Adrenal gland (tissue), 9 donors: ENCODE measurements at regions not wholly inside any gene's neighbourhood (a gene's known extent, or its start where the extent isn't known, plus 50 kb on each side); places are given as distances from the start of the nearest gene placed in this dataset.

Experiments
- DNase-seq, 7 donors: peaks; one replicate each; pipeline ENCODE4 v3.0.0-alpha.2; 2019 to 2020
- H3K27ac ChIP-seq, 5 donors: fragments of 200-600 bp; sonication (generic) in 4 of 5; 1 replicate in 3 of 5; 2 replicates in 2 of 5; pipeline versions ENCODE4 v1.5.1 to v1.8.0; 2016 to 2020; ENCODE audit warnings: mild to moderate bottlenecking in 1 of 5
- H3K27me3 ChIP-seq: fragments of 200-600 bp; 2 replicates; pipeline ENCODE4 v1.8.0; 2021
- H3K36me3 ChIP-seq, 2 donors: fragments of 200-600 bp; replicated peaks in 1 of 2; 1 replicate in 1 of 2; 2 replicates in 1 of 2; pipeline versions ENCODE4 v1.5.1 to v1.8.0; 2018 to 2022
- H3K4me1 ChIP-seq, 2 donors: fragments of 200-600 bp; replicated peaks in 1 of 2; 1 replicate in 1 of 2; 2 replicates in 1 of 2; pipeline versions ENCODE4 v1.5.1 to v1.8.0; 2018 to 2021
- H3K4me3 ChIP-seq, 4 donors: fragments of 200-600 bp; sonication (generic) in 3 of 4; one replicate each; pipeline ENCODE4 v1.5.1; 2016 to 2018
- H3K9me3 ChIP-seq, 3 donors: fragments of 200-600 bp; sonication (generic) in 1 of 3; replicated peaks in 1 of 3; 1 replicate in 2 of 3; 2 replicates in 1 of 3; pipeline versions ENCODE4 v1.5.1 to v1.8.0; 2016 to 2021
- POLR2A ChIP-seq, 2 donors: fragments of 450-650 bp; IDR thresholded peaks; one replicate each; pipeline ENCODE4 v1.6.1; 2017; ENCODE audit warnings: antibody characterized with exemption in 2 of 2, mild to moderate bottlenecking in 2 of 2, moderate library complexity in 1 of 2
- WGBS, 4 donors: extraction: QIAGEN DNeasy Blood & Tissue Kit in 2 of 4; methylation state at CpG; one replicate each; pipeline versions ENCODE4 v1.1.5 to v1.1.7; 2013 to 2017; 5-methylcytosine and 5-hydroxymethylcytosine counted together
- intact Hi-C, 2 donors: fragments of 100-400 bp; cut with DNase I; formaldehyde crosslinking; loops; one replicate each; pipeline versions ENCODE4 v1.14.1 to v1.15.0; 2022 to 2023
- TF ChIP-seq, protein P1 (sequence below), 6 experiments: fragments of 450-650 bp in 4 of 6; fragments of 200-600 bp in 2 of 6; sonication (generic) in 1 of 6; IDR thresholded peaks; 1 replicate in 5 of 6; 2 replicates in 1 of 6; pipeline versions ENCODE4 v1.5.1 to v1.8.0; 2016 to 2021; ENCODE audit warnings: antibody characterized with exemption in 6 of 6, mild to moderate bottlenecking in 2 of 6, moderate library complexity in 1 of 6
- donor health status: healthy with polysubstance abuse.
- donor health status: Bipolar disorder and iron deficiency.
- donor health status: DM: yes; HTN: yes; CAD: no.
- donor health status: DM: no; HTN: no; CAD: no.
- donor health status: DM: no; HTN: no; CAD: no.

DNA sequence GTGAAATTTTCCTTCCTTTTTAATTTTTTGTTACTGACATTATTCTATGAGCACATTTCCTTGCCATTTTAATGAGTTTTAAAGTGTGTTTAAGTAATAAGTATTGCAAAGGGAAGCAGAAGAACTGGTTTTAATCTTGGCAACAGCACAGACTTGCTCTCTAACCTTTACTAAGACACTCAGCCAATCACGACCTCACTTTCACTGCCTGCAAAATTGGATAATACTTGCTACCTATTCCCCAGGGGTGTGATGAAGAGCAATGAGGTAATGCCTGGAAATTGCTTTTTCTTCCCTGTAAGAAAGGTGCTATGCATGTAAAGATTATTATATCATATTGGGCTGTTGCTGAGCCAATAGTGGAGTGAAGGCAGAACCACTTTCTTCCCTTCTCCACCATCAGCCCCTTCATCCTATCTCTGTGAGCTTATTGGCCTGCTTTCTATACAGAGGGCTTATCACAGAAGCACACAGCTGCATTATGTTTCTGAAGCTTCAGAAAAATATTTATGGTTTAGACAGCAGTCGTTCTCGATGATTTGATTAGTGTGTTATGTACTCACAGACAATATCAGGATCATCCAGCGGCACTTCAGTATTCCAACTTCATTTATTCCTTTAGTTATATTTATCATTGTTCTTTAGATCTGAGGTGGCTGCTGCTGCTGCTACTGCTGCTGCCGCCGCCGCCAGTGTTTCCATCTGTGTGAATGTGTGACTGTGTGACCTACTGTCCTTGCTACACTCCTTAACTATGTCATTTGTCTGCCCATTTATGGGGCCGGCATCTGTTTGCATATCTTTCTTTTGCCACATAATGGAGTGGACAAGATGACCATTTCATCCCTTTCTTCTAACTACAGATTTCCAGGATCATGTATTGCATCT lies 255.1 kb downstream of the C4orf33 start:
- no peaks in the 10 kb centered on the region for H3K36me3 ChIP-seq
- intact Hi-C loops = no loop called here
- TF ChIP-seq POLR2A (IDR thresholded peaks at IDR 0.05) = no peak
- TF ChIP-seq, protein P1, sequence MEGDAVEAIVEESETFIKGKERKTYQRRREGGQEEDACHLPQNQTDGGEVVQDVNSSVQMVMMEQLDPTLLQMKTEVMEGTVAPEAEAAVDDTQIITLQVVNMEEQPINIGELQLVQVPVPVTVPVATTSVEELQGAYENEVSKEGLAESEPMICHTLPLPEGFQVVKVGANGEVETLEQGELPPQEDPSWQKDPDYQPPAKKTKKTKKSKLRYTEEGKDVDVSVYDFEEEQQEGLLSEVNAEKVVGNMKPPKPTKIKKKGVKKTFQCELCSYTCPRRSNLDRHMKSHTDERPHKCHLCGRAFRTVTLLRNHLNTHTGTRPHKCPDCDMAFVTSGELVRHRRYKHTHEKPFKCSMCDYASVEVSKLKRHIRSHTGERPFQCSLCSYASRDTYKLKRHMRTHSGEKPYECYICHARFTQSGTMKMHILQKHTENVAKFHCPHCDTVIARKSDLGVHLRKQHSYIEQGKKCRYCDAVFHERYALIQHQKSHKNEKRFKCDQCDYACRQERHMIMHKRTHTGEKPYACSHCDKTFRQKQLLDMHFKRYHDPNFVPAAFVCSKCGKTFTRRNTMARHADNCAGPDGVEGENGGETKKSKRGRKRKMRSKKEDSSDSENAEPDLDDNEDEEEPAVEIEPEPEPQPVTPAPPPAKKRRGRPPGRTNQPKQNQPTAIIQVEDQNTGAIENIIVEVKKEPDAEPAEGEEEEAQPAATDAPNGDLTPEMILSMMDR (IDR thresholded peaks at IDR 0.05) = no peak
- WGBS, 4 donors = 65 to 75% (median 69%) methylated on average over 8 of the region's 8 CpGs
- DNase-seq = no peak
- H3K27ac ChIP-seq = no peak overlapping the region
- no peaks in the 10 kb centered on the region for H3K9me3 ChIP-seq
- no peaks in the 10 kb centered on the region for H3K4me1 ChIP-seq
- H3K27me3 ChIP-seq = no peaks in the 10 kb centered on the region
- no peak overlapping the region for H3K4me3 ChIP-seq

DNA sequence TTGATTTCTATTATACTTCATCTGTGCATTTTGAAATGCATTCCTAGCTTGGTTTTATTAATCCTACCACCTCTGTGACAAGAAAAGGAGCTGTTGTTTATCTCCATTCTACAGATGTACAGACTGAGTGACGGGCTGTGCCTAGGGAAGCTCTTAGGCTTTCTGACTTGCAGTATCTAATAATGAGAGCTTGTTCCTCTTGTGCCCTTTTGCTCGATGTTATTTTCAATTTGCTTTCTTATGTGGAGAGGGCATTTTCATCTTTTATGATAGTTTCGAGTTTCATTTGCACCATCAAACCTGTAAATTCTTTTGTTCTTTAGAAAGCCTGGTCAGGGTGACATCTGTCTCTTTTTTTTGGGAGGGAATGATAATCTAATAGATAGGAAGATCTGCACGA lies 256.5 kb downstream of the C4orf33 start:
- Histone ChIP-seq H3K27ac (no peak overlapping the region), H3K9me3 (no peaks in the 10 kb centered on the region), H3K36me3 (no peaks in the 10 kb centered on the region), H3K4me1 (no peaks in the 10 kb centered on the region), H3K4me3 (no peak overlapping the region), H3K27me3 (no peaks in the 10 kb centered on the region)
- WGBS, 4 donors = 58 to 75% (median 70%) methylated on average over 4 of the region's 4 CpGs
- no peak for DNase-seq
- no peak for TF ChIP-seq POLR2A (IDR thresholded peaks at IDR 0.05)
- TF ChIP-seq, protein P1 (IDR thresholded peaks at IDR 0.05) = no peak
- intact Hi-C loops = no loop called here

DNA sequence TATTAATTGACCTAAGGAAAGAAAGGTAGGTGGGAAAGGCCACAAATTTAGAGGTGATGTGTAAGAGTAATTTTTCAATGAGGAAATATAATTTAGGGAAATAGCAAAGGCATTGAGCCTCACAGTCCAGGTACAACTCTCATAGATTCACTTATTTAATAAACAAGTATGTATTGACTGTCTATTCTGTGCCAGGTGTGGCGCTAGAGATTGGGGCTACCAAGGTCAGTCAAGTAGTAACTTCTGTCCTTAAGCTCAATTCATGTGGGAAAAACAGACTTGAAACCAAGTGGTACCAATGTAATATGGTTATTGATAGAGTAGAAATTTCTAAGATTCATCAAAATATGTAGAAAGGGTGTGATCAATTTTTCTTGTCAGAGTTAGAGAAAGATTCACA lies 257.5 kb downstream of the C4orf33 start:
- intact Hi-C loops = no loop called here
- no peak for DNase-seq

DNA sequence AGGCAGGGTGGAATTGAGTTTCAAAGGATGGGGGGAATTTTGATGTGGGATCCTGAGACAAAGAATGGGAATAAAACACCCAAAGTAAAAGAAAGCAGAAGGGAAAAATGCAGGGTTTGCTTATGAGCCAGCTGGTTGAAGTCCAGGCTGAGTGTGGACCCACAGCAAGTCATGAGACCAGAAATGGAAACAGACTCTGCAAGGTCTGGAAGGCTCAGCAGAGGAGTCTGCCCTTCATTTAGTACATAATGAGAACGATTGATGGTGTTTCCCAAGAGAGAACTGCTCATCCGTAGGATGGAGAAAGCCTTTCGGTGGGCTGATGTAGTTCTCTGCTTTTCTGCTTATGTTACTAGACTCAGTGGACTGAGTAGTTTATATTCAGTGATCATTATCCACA lies 259.1 kb downstream of the C4orf33 start:
- Histone ChIP-seq H3K4me3 (no peak overlapping the region), H3K27ac (no peak overlapping the region), H3K27me3 (no peaks in the 10 kb centered on the region), H3K36me3 (no peaks in the 10 kb centered on the region), H3K4me1 (no peaks in the 10 kb centered on the region), H3K9me3 (no peaks in the 10 kb centered on the region)
- 46 to 76% (median 63%) methylated on average over 3 of the region's 3 CpGs for WGBS, 4 donors
- intact Hi-C loops = no loop called here
- no peak for DNase-seq
- no peak for TF ChIP-seq POLR2A (IDR thresholded peaks at IDR 0.05)
- TF ChIP-seq, protein P1 (IDR thresholded peaks at IDR 0.05) = no peak

More for the DNA sequence above, 257.5 kb downstream of the C4orf33 start:
- no peak overlapping the region for H3K4me3 ChIP-seq
- no peaks in the 10 kb centered on the region for H3K4me1 ChIP-seq
- 71 to 95% (median 77%) methylated on average over 1 of the region's 1 CpG for WGBS, 4 donors
- no peaks in the 10 kb centered on the region for H3K9me3 ChIP-seq
- no peak for TF ChIP-seq POLR2A (IDR thresholded peaks at IDR 0.05)
- TF ChIP-seq, protein P1 (IDR thresholded peaks at IDR 0.05) = no peak
- H3K27ac ChIP-seq = no peak overlapping the region
- H3K36me3 ChIP-seq = no peaks in the 10 kb centered on the region
- no peaks in the 10 kb centered on the region for H3K27me3 ChIP-seq
